ENCODE measurements at regions not wholly inside any gene's neighbourhood (a gene's known extent, or its start where the extent isn't known, plus 50 kb on each side); places are given as distances from the start of the nearest gene placed in this dataset.

DNA sequence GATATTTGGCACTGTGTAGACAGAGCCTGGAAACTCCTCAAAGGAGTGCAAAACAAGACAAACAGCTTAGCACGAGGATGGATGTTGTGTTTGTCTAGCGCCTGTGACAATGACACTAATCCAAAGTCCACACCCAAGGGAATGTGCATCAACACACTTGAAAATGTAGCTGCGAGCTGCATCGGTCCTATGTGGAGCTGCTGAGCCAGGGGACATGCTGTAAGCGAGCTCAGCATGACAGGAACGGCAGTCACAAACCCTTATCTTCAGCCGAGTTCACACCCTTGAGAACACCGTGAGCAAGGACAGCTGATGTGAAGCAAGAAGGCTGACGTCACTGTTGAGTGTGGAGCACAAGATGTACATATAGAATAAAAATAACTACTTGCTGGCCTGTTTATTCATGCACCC is 684.3 kb downstream of the QKI start:
- no peak overlapping the region for H3K9ac ChIP-seq (ENCODE audit: extremely low read depth, insufficient read length, low read length)
- H3K14ac ChIP-seq (ENCODE audit: insufficient read depth, low read length), result no peak overlapping the region
- WGBS (ENCODE audit: extremely low coverage, insufficient read length, low lambda C conversion rate), result no CpG with 5 or more reads among the region's 9 CpGs
- Mint-ChIP-seq H3K27me3 (ENCODE audit: low read depth) (no peaks in the 10 kb centered on the region), H3K9me3 (peaks cover 0 to 3% of the 10 kb centered on the region in 2 experiments; a peak in 2 of 5 replicates), H3K4me1 (peaks cover 24 to 32% of the 10 kb centered on the region in 2 experiments), H3K4me3 (no peak overlapping the region), H3K27ac (no peak overlapping the region), H3K36me3 (ENCODE audit: insufficient read depth in 1 of 3, low read depth in 3 of 3) (peaks cover 0 to 14% (median 0%) of the 10 kb centered on the region in 3 experiments; a peak in 2 of 7 replicates)
- no peak overlapping the region for H2BK15ac ChIP-seq (ENCODE audit: low read depth, low read length)
- no peaks in the 10 kb centered on the region for H3K79me1 ChIP-seq (ENCODE audit: insufficient read depth, low read depth, low read length, poor library complexity, severe bottlenecking)
- no peaks in the 10 kb centered on the region for H3K9me3 ChIP-seq (ENCODE audit: control insufficient read depth, low read depth, low read length)
- no peak overlapping the region for H2AK5ac ChIP-seq (ENCODE audit: insufficient read length, low read length)
- H2AFZ ChIP-seq (ENCODE audit: low read length), result no peak overlapping the region
- H3K4me2 ChIP-seq (ENCODE audit: insufficient read depth, insufficient read length, low read length), result no peak overlapping the region
- no peak overlapping the region for H3K4ac ChIP-seq (ENCODE audit: low read depth, low read length)
- no peak overlapping the region for H4K5ac ChIP-seq (ENCODE audit: insufficient read length, low read depth, low read length)
- no peak for DNase-seq
- no peak overlapping the region for H4K8ac ChIP-seq (replicated peaks; ENCODE audit: insufficient read length, low read depth, low read length)
- H4K20me1 ChIP-seq (ENCODE audit: control insufficient read depth, insufficient read depth, insufficient read length), result peaks cover 3% of the 10 kb centered on the region
- H2BK20ac ChIP-seq (ENCODE audit: low read depth, low read length, poor library complexity, severe bottlenecking), result no peak overlapping the region
- H3K4me1 ChIP-seq (ENCODE audit: insufficient read depth, low read length), result peaks cover 3% of the 10 kb centered on the region; the same call in 1 of the 2 replicates
- no peak overlapping the region for H2BK12ac ChIP-seq (ENCODE audit: insufficient read length, low read depth, low read length)
- no peak overlapping the region for H2BK120ac ChIP-seq (ENCODE audit: low read depth, low read length, poor library complexity, severe bottlenecking)
- H4K91ac ChIP-seq (ENCODE audit: insufficient read length, low read depth, low read length), result no peak overlapping the region
- H3K79me2 ChIP-seq (ENCODE audit: insufficient read depth, low read length), result no peaks in the 10 kb centered on the region
- no peak overlapping the region for H2BK5ac ChIP-seq (ENCODE audit: insufficient read length, low read length)
- TF ChIP-seq, protein P1, sequence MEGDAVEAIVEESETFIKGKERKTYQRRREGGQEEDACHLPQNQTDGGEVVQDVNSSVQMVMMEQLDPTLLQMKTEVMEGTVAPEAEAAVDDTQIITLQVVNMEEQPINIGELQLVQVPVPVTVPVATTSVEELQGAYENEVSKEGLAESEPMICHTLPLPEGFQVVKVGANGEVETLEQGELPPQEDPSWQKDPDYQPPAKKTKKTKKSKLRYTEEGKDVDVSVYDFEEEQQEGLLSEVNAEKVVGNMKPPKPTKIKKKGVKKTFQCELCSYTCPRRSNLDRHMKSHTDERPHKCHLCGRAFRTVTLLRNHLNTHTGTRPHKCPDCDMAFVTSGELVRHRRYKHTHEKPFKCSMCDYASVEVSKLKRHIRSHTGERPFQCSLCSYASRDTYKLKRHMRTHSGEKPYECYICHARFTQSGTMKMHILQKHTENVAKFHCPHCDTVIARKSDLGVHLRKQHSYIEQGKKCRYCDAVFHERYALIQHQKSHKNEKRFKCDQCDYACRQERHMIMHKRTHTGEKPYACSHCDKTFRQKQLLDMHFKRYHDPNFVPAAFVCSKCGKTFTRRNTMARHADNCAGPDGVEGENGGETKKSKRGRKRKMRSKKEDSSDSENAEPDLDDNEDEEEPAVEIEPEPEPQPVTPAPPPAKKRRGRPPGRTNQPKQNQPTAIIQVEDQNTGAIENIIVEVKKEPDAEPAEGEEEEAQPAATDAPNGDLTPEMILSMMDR (conservative IDR thresholded peaks at IDR 0.05), result no peak
- H3K56ac ChIP-seq (ENCODE audit: insufficient read length, low read depth, low read length), result no peak overlapping the region
- no peak overlapping the region for H3K18ac ChIP-seq (ENCODE audit: insufficient read length, low read depth, low read length)
- H3K27me3 ChIP-seq (ENCODE audit: insufficient read depth, low read length), result no peaks in the 10 kb centered on the region
- H3K27ac ChIP-seq (ENCODE audit: insufficient read length, low read depth, low read length), result no peak overlapping the region
- H3T11ph ChIP-seq (ENCODE audit: low read length), result no peak overlapping the region
- no peaks in the 10 kb centered on the region for H3K23me2 ChIP-seq (ENCODE audit: insufficient read length, low read depth, low read length, poor library complexity, severe bottlenecking)
- no peak overlapping the region for H3K23ac ChIP-seq (ENCODE audit: insufficient read length, low read depth, low read length)

Measured in H9 (cell line).